CD4-positive, CD25-positive, alpha-beta regulatory T cell (primary cell): ENCODE measurements at regions not wholly inside any gene's neighbourhood (a gene's known extent, or its start where the extent isn't known, plus 50 kb on each side); places are given as distances from the start of the nearest gene placed in this dataset.

Experiments
- ATAC-seq, 2 donors: fragments of 150-1000 bp; cut with Tn5 transposase; one replicate each; pipeline ENCODE4 v1.10.0; 2021; ENCODE audit warnings: low read depth in 2 of 2, moderate number of reproducible peaks in 2 of 2, moderate library complexity in 1 of 2
- DNase-seq, 3 donors: peaks; one replicate each; pipeline versions ENCODE4 v3.0.0 to v3.0.0-alpha.2; 2012 to 2022; ENCODE audit warnings: mixed read lengths in 1 of 3
- H3K27ac ChIP-seq: one replicate; pipeline ENCODE4 v1.7.0; 2013; ENCODE audit warnings: mild to moderate bottlenecking, low read length; ENCODE audit not compliant: insufficient read depth, poor library complexity, severe bottlenecking
- H3K27me3 ChIP-seq: one replicate; pipeline ENCODE4 v1.7.0; 2013; ENCODE audit warnings: low read length; ENCODE audit not compliant: control insufficient read depth, insufficient read depth
- H3K36me3 ChIP-seq: one replicate; pipeline ENCODE4 v1.7.0; 2013; ENCODE audit warnings: mild to moderate bottlenecking, low read length, moderate library complexity; ENCODE audit not compliant: control insufficient read depth, insufficient read depth
- H3K4me1 ChIP-seq: 2 replicates; pipeline ENCODE4 v1.7.0; 2013; ENCODE audit warnings: mild to moderate bottlenecking, low read length; ENCODE audit not compliant: insufficient read depth, control insufficient read depth, poor library complexity, severe bottlenecking
- H3K4me3 ChIP-seq: one replicate; pipeline ENCODE4 v1.7.0; 2013; ENCODE audit warnings: low read depth, mild to moderate bottlenecking, low read length, moderate library complexity
- H3K9me3 ChIP-seq, 2 experiments: 1 replicate in 1 of 2; 2 replicates in 1 of 2; pipeline ENCODE4 v1.7.0; 2013; ENCODE audit warnings: low read length in 2 of 2, mild to moderate bottlenecking in 1 of 2, moderate library complexity in 1 of 2; ENCODE audit not compliant: control insufficient read depth in 2 of 2
- H3K27ac Mint-ChIP-seq, 3 donors: one replicate each; pipeline ENCODE4 v1.8.0; 2020 to 2022; ENCODE audit warnings: mild to moderate bottlenecking in 3 of 3, mixed read lengths in 3 of 3, moderate library complexity in 2 of 3
- H3K27me3 Mint-ChIP-seq: one replicate; pipeline ENCODE4 v1.8.0; 2022; ENCODE audit warnings: mild to moderate bottlenecking, mixed read lengths
- H3K36me3 Mint-ChIP-seq: one replicate; pipeline ENCODE4 v1.8.0; 2020; ENCODE audit warnings: mixed read lengths
- H3K4me1 Mint-ChIP-seq, 4 donors: one replicate each; pipeline ENCODE4 v1.8.0; 2020 to 2022; ENCODE audit warnings: mixed read lengths in 4 of 4, mild to moderate bottlenecking in 1 of 4
- H3K4me3 Mint-ChIP-seq, 4 donors: one replicate each; pipeline ENCODE4 v1.8.0; 2020 to 2022; ENCODE audit warnings: mild to moderate bottlenecking in 4 of 4, mixed read lengths in 4 of 4, moderate library complexity in 3 of 4
- H3K9me3 Mint-ChIP-seq, 7 donors: one replicate each; pipeline ENCODE4 v1.8.0; 2020 to 2022; ENCODE audit warnings: mixed read lengths in 7 of 7, mild to moderate bottlenecking in 3 of 7, moderate library complexity in 2 of 7

DNA sequence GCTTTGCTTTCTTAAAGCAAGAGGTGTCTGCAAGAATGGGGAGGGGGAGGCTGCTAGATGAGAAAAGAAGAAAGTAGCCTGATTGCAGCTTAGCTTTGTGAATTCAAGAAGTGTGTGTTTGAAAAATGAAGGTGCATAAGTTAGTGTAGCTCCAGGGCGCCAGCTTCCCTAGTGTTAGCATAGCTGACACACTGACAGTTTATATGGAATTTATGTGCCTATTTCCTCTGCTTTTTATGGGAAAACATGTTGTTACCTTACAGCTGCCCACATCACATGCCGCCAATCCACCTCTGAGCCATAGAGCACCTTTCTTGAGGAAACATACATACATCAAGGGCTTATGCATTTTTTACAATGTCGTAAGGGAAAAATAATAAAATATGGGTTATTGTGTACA, 536.4 kb upstream of the PIK3C3 start:
- no peaks in the 10 kb centered on the region for H3K27me3 ChIP-seq
- no peak overlapping the region for H3K4me3 Mint-ChIP-seq
- no peaks in the 10 kb centered on the region for H3K4me1 Mint-ChIP-seq
- peaks cover 2 to 15% (median 7%) of the 10 kb centered on the region in 7 donors for H3K9me3 Mint-ChIP-seq
- no peak overlapping the region for H3K27ac Mint-ChIP-seq
- ATAC-seq (no peak), DNase-seq (no peak)
- no peaks in the 10 kb centered on the region for H3K36me3 Mint-ChIP-seq
- H3K9me3 ChIP-seq = no peaks in the 10 kb centered on the region
- H3K27ac ChIP-seq = no peak overlapping the region
- H3K4me3 ChIP-seq = no peak overlapping the region
- no peaks in the 10 kb centered on the region for H3K36me3 ChIP-seq
- H3K27me3 Mint-ChIP-seq = no peaks in the 10 kb centered on the region
- no peaks in the 10 kb centered on the region for H3K4me1 ChIP-seq

DNA sequence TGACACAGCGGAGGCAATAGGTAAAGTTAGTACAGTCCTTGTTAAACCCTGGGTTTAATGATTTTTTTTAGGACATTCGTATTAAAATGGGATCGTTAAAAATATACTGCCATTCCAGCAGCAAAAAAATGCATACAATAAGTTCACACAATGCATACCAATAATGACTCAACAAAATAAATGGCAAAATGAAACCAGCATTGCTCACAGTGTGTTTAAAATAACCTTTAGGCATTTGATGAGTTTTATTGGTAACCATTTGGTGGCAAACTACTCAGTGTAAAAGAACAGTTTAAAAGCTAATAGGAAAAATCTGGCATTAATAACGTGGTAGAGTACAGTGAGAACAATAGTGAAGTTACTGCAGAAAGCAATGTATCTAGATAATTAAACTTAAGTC, 539.0 kb upstream of the PIK3C3 start:
- Mint-ChIP-seq H3K4me1 (no peaks in the 10 kb centered on the region), H3K27ac (no peak overlapping the region), H3K27me3 (no peaks in the 10 kb centered on the region), H3K36me3 (no peaks in the 10 kb centered on the region), H3K4me3 (no peak overlapping the region), H3K9me3 (peaks cover 5 to 15% (median 6%) of the 10 kb centered on the region in 7 donors)
- no peaks in the 10 kb centered on the region for H3K4me1 ChIP-seq
- no peaks in the 10 kb centered on the region for H3K36me3 ChIP-seq
- no peaks in the 10 kb centered on the region for H3K27me3 ChIP-seq
- DNase-seq = no peak
- no peaks in the 10 kb centered on the region for H3K9me3 ChIP-seq
- no peak overlapping the region for H3K27ac ChIP-seq
- H3K4me3 ChIP-seq = no peak overlapping the region
- no peak for ATAC-seq

- no peaks in the 10 kb centered on the region for H3K4me1 Mint-ChIP-seq
- H3K4me3 Mint-ChIP-seq = no peak overlapping the region
- Histone ChIP-seq H3K9me3 (no peaks in the 10 kb centered on the region), H3K4me3 (no peak overlapping the region), H3K27ac (no peak overlapping the region), H3K4me1 (no peaks in the 10 kb centered on the region), H3K36me3 (no peaks in the 10 kb centered on the region), H3K27me3 (no peaks in the 10 kb centered on the region)
- H3K36me3 Mint-ChIP-seq = no peaks in the 10 kb centered on the region
- H3K27me3 Mint-ChIP-seq = no peaks in the 10 kb centered on the region
- H3K9me3 Mint-ChIP-seq = peaks cover 9 to 39% (median 11%) of the 10 kb centered on the region in 7 donors
- ATAC-seq (no peak), DNase-seq (no peak)
- no peak overlapping the region for H3K27ac Mint-ChIP-seq
Observed at GRCh38 chr18:41410006-41410405, 545.0 kb upstream of the PIK3C3 start.

DNA sequence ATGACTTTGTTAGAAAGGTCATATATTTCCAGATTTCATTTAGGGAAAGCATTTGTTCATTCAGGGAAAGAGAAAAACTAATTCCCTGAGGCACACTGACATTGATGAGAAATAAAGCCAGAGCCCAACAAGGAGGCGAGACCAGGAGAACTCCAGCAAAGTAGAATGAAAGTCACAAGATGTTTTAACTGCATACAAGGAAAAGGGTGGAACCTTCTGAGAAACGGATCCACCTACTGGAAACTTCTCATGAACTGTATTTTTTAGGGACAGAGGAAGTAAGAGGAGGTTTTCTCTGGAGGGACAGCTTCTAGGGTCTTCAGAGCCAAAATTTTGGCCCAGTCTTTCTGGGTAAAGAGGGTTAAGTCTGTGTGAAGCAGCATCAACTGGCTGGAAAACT, 548.2 kb upstream of the PIK3C3 start:
- no peak for ATAC-seq

DNA sequence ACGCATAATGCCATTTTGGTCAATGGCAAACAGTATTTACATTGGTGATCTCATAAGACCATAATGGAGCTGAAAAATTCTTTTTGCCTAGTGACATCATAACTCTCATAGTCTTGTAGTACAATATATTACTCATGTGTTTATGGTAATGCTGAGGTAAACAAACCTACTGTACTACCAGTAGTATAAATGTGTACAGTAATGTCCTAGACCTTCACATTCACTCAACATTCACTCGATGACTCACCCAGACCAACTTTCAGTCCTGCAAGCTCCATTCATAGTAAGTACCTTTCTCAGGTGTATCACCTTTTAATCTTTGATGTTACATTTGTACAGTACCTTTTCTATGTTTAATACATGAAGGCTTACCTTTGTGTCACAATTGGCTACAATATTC, 558.2 kb upstream of the PIK3C3 start:
- no peaks in the 10 kb centered on the region for H3K36me3 Mint-ChIP-seq
- H3K9me3 Mint-ChIP-seq = peaks cover 0 to 10% (median 6%) of the 10 kb centered on the region in 7 donors
- DNase-seq = no peak
- Histone ChIP-seq H3K36me3 (no peaks in the 10 kb centered on the region), H3K4me1 (no peaks in the 10 kb centered on the region), H3K9me3 (no peaks in the 10 kb centered on the region), H3K27me3 (no peaks in the 10 kb centered on the region), H3K4me3 (no peak overlapping the region), H3K27ac (no peak overlapping the region)
- H3K4me3 Mint-ChIP-seq = no peak overlapping the region
- no peak for ATAC-seq
- no peak overlapping the region for H3K27ac Mint-ChIP-seq
- no peaks in the 10 kb centered on the region for H3K27me3 Mint-ChIP-seq
- no peaks in the 10 kb centered on the region for H3K4me1 Mint-ChIP-seq

More for the DNA sequence above, 548.2 kb upstream of the PIK3C3 start:
- Histone ChIP-seq H3K9me3 (no peaks in the 10 kb centered on the region), H3K4me1 (no peaks in the 10 kb centered on the region), H3K36me3 (no peaks in the 10 kb centered on the region), H3K4me3 (no peak overlapping the region), H3K27ac (no peak overlapping the region), H3K27me3 (no peaks in the 10 kb centered on the region)
- no peak for DNase-seq
- no peaks in the 10 kb centered on the region for H3K4me1 Mint-ChIP-seq
- H3K9me3 Mint-ChIP-seq = peaks cover 6 to 30% (median 10%) of the 10 kb centered on the region in 7 donors
- H3K27me3 Mint-ChIP-seq = no peaks in the 10 kb centered on the region
- H3K4me3 Mint-ChIP-seq = no peak overlapping the region
- no peaks in the 10 kb centered on the region for H3K36me3 Mint-ChIP-seq
- no peak overlapping the region for H3K27ac Mint-ChIP-seq

DNA sequence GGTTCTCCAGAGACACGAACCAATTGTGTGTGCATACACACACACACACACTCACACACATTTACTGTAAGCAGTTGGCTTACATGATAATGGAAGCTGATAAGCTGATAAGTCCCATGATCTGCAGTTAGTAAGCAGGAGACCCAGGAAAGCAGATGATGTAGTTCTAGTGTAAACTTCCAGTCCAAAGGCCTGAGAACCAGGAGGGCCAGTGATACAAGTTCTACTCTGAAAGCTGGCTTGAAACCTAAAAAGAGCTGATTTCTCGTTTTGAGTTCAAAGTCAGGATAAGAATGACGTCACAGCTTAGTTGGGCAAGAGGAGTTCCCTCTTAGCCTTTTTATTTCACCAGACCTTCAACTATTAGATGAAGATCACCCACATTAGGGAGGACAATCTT, 558.8 kb upstream of the PIK3C3 start:
- no peaks in the 10 kb centered on the region for H3K36me3 ChIP-seq
- H3K27me3 ChIP-seq = no peaks in the 10 kb centered on the region
- Mint-ChIP-seq H3K36me3 (no peaks in the 10 kb centered on the region), H3K4me3 (no peak overlapping the region), H3K27ac (no peak overlapping the region), H3K9me3 (peaks cover 0 to 10% (median 6%) of the 10 kb centered on the region in 7 donors), H3K4me1 (no peaks in the 10 kb centered on the region), H3K27me3 (no peaks in the 10 kb centered on the region)
- no peak overlapping the region for H3K4me3 ChIP-seq
- DNase-seq (no peak), ATAC-seq (no peak)
- no peak overlapping the region for H3K27ac ChIP-seq
- no peaks in the 10 kb centered on the region for H3K4me1 ChIP-seq
- no peaks in the 10 kb centered on the region for H3K9me3 ChIP-seq

DNA sequence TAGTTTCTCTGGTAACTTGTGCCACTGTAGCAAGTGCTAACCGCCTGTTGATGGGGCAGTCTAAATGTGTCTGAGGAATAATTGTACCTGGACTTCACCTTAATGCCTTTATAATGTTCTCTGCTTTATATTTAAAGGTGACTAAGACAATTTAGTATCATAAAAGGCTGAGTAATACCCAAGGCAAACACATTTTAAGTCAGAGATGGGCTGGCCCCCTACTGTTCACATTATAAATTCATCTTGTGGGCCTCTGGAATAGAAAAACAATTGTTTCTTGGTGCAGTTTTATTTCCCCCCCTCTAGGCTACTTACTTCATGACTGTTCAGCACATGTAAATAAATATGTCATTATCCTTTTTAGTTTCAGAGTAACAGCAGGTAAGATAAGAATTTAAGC, 559.3 kb upstream of the PIK3C3 start:
- H3K9me3 Mint-ChIP-seq = peaks cover 0 to 10% (median 6%) of the 10 kb centered on the region in 7 donors
- H3K4me1 ChIP-seq = no peaks in the 10 kb centered on the region
- no peaks in the 10 kb centered on the region for H3K36me3 Mint-ChIP-seq
- H3K4me3 Mint-ChIP-seq = no peak overlapping the region
- ATAC-seq (no peak), DNase-seq (no peak)
- H3K9me3 ChIP-seq = no peaks in the 10 kb centered on the region
- no peak overlapping the region for H3K27ac Mint-ChIP-seq
- no peaks in the 10 kb centered on the region for H3K4me1 Mint-ChIP-seq
- H3K4me3 ChIP-seq = no peak overlapping the region
- H3K27me3 Mint-ChIP-seq = no peaks in the 10 kb centered on the region
- no peaks in the 10 kb centered on the region for H3K27me3 ChIP-seq
- no peak overlapping the region for H3K27ac ChIP-seq
- no peaks in the 10 kb centered on the region for H3K36me3 ChIP-seq

GRCh38 chr18:41391616-41392595, 563.1 kb upstream of the PIK3C3 start:
- H3K27me3 ChIP-seq = no peaks in the 10 kb centered on the region
- H3K4me1 Mint-ChIP-seq = no peaks in the 10 kb centered on the region
- no peak overlapping the region for H3K27ac Mint-ChIP-seq
- ATAC-seq (no peak), DNase-seq (peak in 1 of 3 donors; percentile 1)
- no peaks in the 10 kb centered on the region for H3K36me3 Mint-ChIP-seq
- H3K4me1 ChIP-seq = no peaks in the 10 kb centered on the region
- H3K9me3 Mint-ChIP-seq = peaks cover 0 to 11% (median 4%) of the 10 kb centered on the region in 7 donors
- no peaks in the 10 kb centered on the region for H3K9me3 ChIP-seq
- no peaks in the 10 kb centered on the region for H3K36me3 ChIP-seq
- no peaks in the 10 kb centered on the region for H3K27me3 Mint-ChIP-seq
- no peak overlapping the region for H3K4me3 ChIP-seq
- no peak overlapping the region for H3K4me3 Mint-ChIP-seq
- no peak overlapping the region for H3K27ac ChIP-seq
